ENCODE measurements at regions not wholly inside any gene's neighbourhood (a gene's known extent, or its start where the extent isn't known, plus 50 kb on each side); places are given as distances from the start of the nearest gene placed in this dataset.

- no peak for TF ChIP-seq CTCF (IDR thresholded peaks at IDR 0.05)
- no peak for TF ChIP-seq POLR2A (IDR thresholded peaks at IDR 0.05)
Measured at GRCh38 chr6:92150553-92150952, 1268.8 kb downstream of the EPHA7 start.

GRCh38 chr6:92147246-92147645, 1272.1 kb downstream of the EPHA7 start:
- DNase-seq (no peak), ATAC-seq (no peak)
- Histone ChIP-seq H3K36me3 (no peaks in the 10 kb centered on the region), H3K4me3 (no peak overlapping the region), H3K27ac (no peak overlapping the region), H3K9me3 (no peaks in the 10 kb centered on the region), H3K27me3 (no peaks in the 10 kb centered on the region), H3K4me1 (no peaks in the 10 kb centered on the region)
- 88 to 95% (median 90%) methylated on average over 1 of the region's 1 CpG for WGBS, 4 donors
- TF ChIP-seq POLR2A (IDR thresholded peaks at IDR 0.05) (no peak), CTCF (IDR thresholded peaks at IDR 0.05) (no peak)
- intact Hi-C loops (cut with DNase I) = no loop called here

More at GRCh38 chr6:92150553-92150952, 1268.8 kb downstream of the EPHA7 start:
- H3K4me1 ChIP-seq = no peaks in the 10 kb centered on the region
- DNase-seq (no peak), ATAC-seq (no peak)
- no peak overlapping the region for H3K4me3 ChIP-seq
- H3K9me3 ChIP-seq = no peaks in the 10 kb centered on the region
- no peaks in the 10 kb centered on the region for H3K27me3 ChIP-seq
- no peak overlapping the region for H3K27ac ChIP-seq
- intact Hi-C loops (cut with DNase I) = no loop called here
- H3K36me3 ChIP-seq = no peaks in the 10 kb centered on the region

GRCh38 chr6:92139601-92140000, 1279.8 kb downstream of the EPHA7 start:
- ATAC-seq (no peak), DNase-seq (no peak)
- no peaks in the 10 kb centered on the region for H3K36me3 ChIP-seq
- no peaks in the 10 kb centered on the region for H3K4me1 ChIP-seq
- intact Hi-C loops (cut with DNase I) = no loop called here
- H3K9me3 ChIP-seq = peaks cover 0 to 4% (median 0%) of the 10 kb centered on the region in 12 donors
- WGBS, 4 donors = 5 to 24% (median 16%) methylated on average over 1 of the region's 1 CpG
- H3K27ac ChIP-seq = no peak overlapping the region
- no peaks in the 10 kb centered on the region for H3K27me3 ChIP-seq
- TF ChIP-seq CTCF (IDR thresholded peaks at IDR 0.05) = no peak
- TF ChIP-seq POLR2A (IDR thresholded peaks at IDR 0.05) = no peak
- no peak overlapping the region for H3K4me3 ChIP-seq

- Histone ChIP-seq H3K36me3 (no peaks in the 10 kb centered on the region), H3K4me3 (no peak overlapping the region), H3K27ac (no peak overlapping the region), H3K4me1 (no peaks in the 10 kb centered on the region), H3K27me3 (no peaks in the 10 kb centered on the region), H3K9me3 (no peaks in the 10 kb centered on the region)
- WGBS, 4 donors = 60 to 64% (median 61%) methylated on average over 2 of the region's 2 CpGs
- intact Hi-C loops (cut with DNase I) = no loop called here
- ATAC-seq (no peak), DNase-seq (no peak)
- TF ChIP-seq POLR2A (IDR thresholded peaks at IDR 0.05) (no peak), CTCF (IDR thresholded peaks at IDR 0.05) (no peak)
Measured at GRCh38 chr6:92132957-92133356, 1286.4 kb downstream of the EPHA7 start.
